OCI-LY1 (cell line): ENCODE measurements at regions not wholly inside any gene's neighbourhood (a gene's known extent, or its start where the extent isn't known, plus 50 kb on each side); places are given as distances from the start of the nearest gene placed in this dataset.

ENCODE experiments used
- CTCF ChIP-seq: fragments of 200-600 bp; sonication (generic), shearing (Covaris generic); IDR thresholded peaks from 2 replicates; pipeline ENCODE4 v1.5.1; 2017; ENCODE audit warnings: mild to moderate bottlenecking, antibody characterized with exemption, low read length, moderate library complexity, mixed read lengths
- EZH2 ChIP-seq: fragments of 200-600 bp; sonication (generic), shearing (Covaris generic); IDR thresholded peaks from 2 replicates; pipeline ENCODE4 v1.8.0; 2017; ENCODE audit warnings: borderline replicate concordance, mixed run types, mild to moderate bottlenecking, antibody characterized with exemption, low read length, moderate library complexity, mixed read lengths

- no peak for TF ChIP-seq CTCF
- TF ChIP-seq EZH2, result no peak
Measured at GRCh38 chr3:19595884-19596283, 338.1 kb downstream of the EFHB start.
